ENCODE measurements at regions not wholly inside any gene's neighbourhood (a gene's known extent, or its start where the extent isn't known, plus 50 kb on each side); places are given as distances from the start of the nearest gene placed in this dataset.

- peaks cover 2 to 31% of the 10 kb centered on the region in 2 experiments; a peak in 4 of 5 replicates for H3K27me3 ChIP-seq (ENCODE audit: control insufficient read depth in 2 of 2, insufficient read depth in 2 of 2, low read length in 2 of 2)
- no peak for FAIRE-seq
- CTCF ChIA-PET (ENCODE audit: low intra/inter-chr PET ratio): no interaction called here
- no peak overlapping the region for H3K9ac ChIP-seq (ENCODE audit: insufficient read depth in 1 of 2, low read depth in 2 of 2, low read length in 2 of 2)
- H3K79me2 ChIP-seq (ENCODE audit: control insufficient read depth, insufficient read depth, low read length): no peaks in the 10 kb centered on the region
- H3K9me3 ChIP-seq (replicated peaks; ENCODE audit: control insufficient read depth, insufficient read depth, low read depth, low read length): peaks cover 4% of the 10 kb centered on the region; the same call in 1 of the 2 replicates
- POLR2A ChIA-PET: interaction anchor here (0.6 to 0.8 kb wide), 3 partner anchors 36 to 83 kb away, joined by 3 read pairs; no protein-coding TSS in a partner anchor
- peaks cover 0 to 3% of the 10 kb centered on the region in 2 experiments; a peak in 1 of 5 replicates for H3K4me1 ChIP-seq (replicated peaks in 1 of 2; ENCODE audit: control insufficient read depth in 2 of 2, insufficient read depth in 2 of 2, low read length in 2 of 2)
- no peak for ATAC-seq
- H3K4me3 ChIP-seq: no peak overlapping the region
- H4K20me1 ChIP-seq (replicated peaks; ENCODE audit: control insufficient read depth, insufficient read depth, low read length): no peaks in the 10 kb centered on the region
- no TSS peak for BruUV-seq (replicated peaks)
- in situ Hi-C loops (cut with MboI) (no loop called here), intact Hi-C loops (cut with micrococcal nuclease) (no loop called here)
- H2AFZ ChIP-seq (ENCODE audit: low read depth, low read length): no peak overlapping the region
- no peaks in the 10 kb centered on the region for H3K36me3 ChIP-seq (ENCODE audit: control insufficient read depth, insufficient read depth, low read length)
- no peak overlapping the region for H3K4me2 ChIP-seq (ENCODE audit: insufficient read depth, low read length)
- no peak for DNase-seq (ENCODE audit: extremely low read depth in 1 of 4, low spot score in 3 of 4)
- H3K9me1 ChIP-seq (ENCODE audit: control insufficient read depth, insufficient read depth, low read length): no peaks in the 10 kb centered on the region
- no peak overlapping the region for H3K27ac ChIP-seq (ENCODE audit: extremely low read depth, low read depth, low read length)
- TF ChIP-seq CXXC5 (CRISPR knock-in tag; IDR thresholded peaks at IDR 0.05) (no peak), ZNF830 (CRISPR knock-in tag; IDR thresholded peaks at IDR 0.05) (no peak), ZFP91 (CRISPR knock-in tag; IDR thresholded peaks at IDR 0.05) (no peak), HBP1 (CRISPR knock-in tag; IDR thresholded peaks at IDR 0.05) (no peak), PRDM10 (IDR thresholded peaks at IDR 0.05; ENCODE audit: partially characterized antibody) (no peak), SRF (CRISPR knock-in tag; IDR thresholded peaks at IDR 0.05) (no peak), ETS2 (tag; IDR thresholded peaks at IDR 0.05; ENCODE audit: borderline replicate concordance, poor library complexity, severe bottlenecking) (no peak), SMARCB1 (IDR thresholded peaks at IDR 0.05; ENCODE audit: insufficient read length, low read depth) (no peak), RBM22 (IDR thresholded peaks at IDR 0.05; ENCODE audit: low read depth, low read length, poor library complexity, severe bottlenecking) (no peak), THRA (IDR thresholded peaks at IDR 0.05) (no peak), HINFP (tag; conservative IDR thresholded peaks at IDR 0.05; ENCODE audit: low read depth) (no peak), ZNF311 (CRISPR knock-in tag; IDR thresholded peaks at IDR 0.05) (no peak)
Observed at GRCh38 chr7:73968487-73968886, 59.5 kb upstream of the ELN start.
